HFFc6 (cell line): ENCODE measurements at regions not wholly inside any gene's neighbourhood (a gene's known extent, or its start where the extent isn't known, plus 50 kb on each side); places are given as distances from the start of the nearest gene placed in this dataset.

Experiments used
- DNase-seq: peaks from one replicate; pipeline ENCODE4 v3.0.0-alpha.2; 2018
- H3K27ac Mint-ChIP-seq: 2 replicates; pipeline ENCODE4 v1.8.0; 2020; ENCODE audit warnings: mild to moderate bottlenecking, mixed read lengths
- H3K27me3 Mint-ChIP-seq: 2 replicates; pipeline ENCODE4 v1.8.0; 2021; ENCODE audit warnings: mild to moderate bottlenecking, moderate library complexity, mixed read lengths; ENCODE audit not compliant: insufficient read depth
- H3K36me3 Mint-ChIP-seq: 2 replicates; pipeline ENCODE4 v1.8.0; 2021; ENCODE audit warnings: low read depth, mixed read lengths
- H3K4me1 Mint-ChIP-seq: 2 replicates; pipeline ENCODE4 v1.8.0; 2020; ENCODE audit warnings: low read depth, mixed read lengths
- H3K4me3 Mint-ChIP-seq: 2 replicates; pipeline ENCODE4 v1.8.0; 2020; ENCODE audit warnings: mild to moderate bottlenecking, moderate library complexity, mixed read lengths
- H3K9me3 Mint-ChIP-seq: 2 replicates; pipeline ENCODE4 v1.8.0; 2020; ENCODE audit warnings: mild to moderate bottlenecking, mixed read lengths
- CTCF ChIP-seq: fragments of 200-600 bp; sonication (generic); IDR thresholded peaks from 2 replicates; pipeline ENCODE4 v1.5.0; 2021; ENCODE audit warnings: antibody characterized with exemption, mild to moderate bottlenecking

GRCh38 chr4:10872833-10873517 is 188.4 kb upstream of the CLNK start:
- Mint-ChIP-seq H3K9me3 (peaks cover 24% of the 10 kb centered on the region), H3K27me3 (no peaks in the 10 kb centered on the region), H3K27ac (no peak overlapping the region), H3K4me1 (no peaks in the 10 kb centered on the region), H3K36me3 (no peaks in the 10 kb centered on the region), H3K4me3 (no peak overlapping the region)
- DNase-seq = no peak
- TF ChIP-seq CTCF = no peak

- H3K9me3 Mint-ChIP-seq = peaks cover 22% of the 10 kb centered on the region
- no peak overlapping the region for H3K27ac Mint-ChIP-seq
- TF ChIP-seq CTCF = no peak
- no peaks in the 10 kb centered on the region for H3K4me1 Mint-ChIP-seq
- H3K27me3 Mint-ChIP-seq = peaks cover 2% of the 10 kb centered on the region
- no peaks in the 10 kb centered on the region for H3K36me3 Mint-ChIP-seq
- DNase-seq = no peak
- no peak overlapping the region for H3K4me3 Mint-ChIP-seq
Measured at GRCh38 chr4:10866666-10867065, 182.1 kb upstream of the CLNK start.

GRCh38 chr4:10861036-10861435 is 176.5 kb upstream of the CLNK start:
- no peak for DNase-seq
- H3K9me3 Mint-ChIP-seq = peaks cover 10% of the 10 kb centered on the region
- no peaks in the 10 kb centered on the region for H3K4me1 Mint-ChIP-seq
- TF ChIP-seq CTCF = no peak
- H3K36me3 Mint-ChIP-seq = no peaks in the 10 kb centered on the region
- no peak overlapping the region for H3K27ac Mint-ChIP-seq
- no peaks in the 10 kb centered on the region; the same call in 1 of the 2 replicates for H3K27me3 Mint-ChIP-seq
- H3K4me3 Mint-ChIP-seq = no peak overlapping the region

GRCh38 chr4:10856271-10856782 is 171.8 kb upstream of the CLNK start:
- no peak overlapping the region for H3K4me3 Mint-ChIP-seq
- H3K4me1 Mint-ChIP-seq = no peaks in the 10 kb centered on the region
- H3K9me3 Mint-ChIP-seq = peaks cover 16% of the 10 kb centered on the region
- no peak overlapping the region for H3K27ac Mint-ChIP-seq
- no peaks in the 10 kb centered on the region; the same call in 1 of the 2 replicates for H3K27me3 Mint-ChIP-seq
- no peak for DNase-seq
- no peak for TF ChIP-seq CTCF
- no peaks in the 10 kb centered on the region for H3K36me3 Mint-ChIP-seq

- peaks cover 2% of the 10 kb centered on the region for H3K27me3 Mint-ChIP-seq
- H3K9me3 Mint-ChIP-seq = peaks cover 28% of the 10 kb centered on the region
- DNase-seq = no peak
- H3K36me3 Mint-ChIP-seq = no peaks in the 10 kb centered on the region
- no peaks in the 10 kb centered on the region for H3K4me1 Mint-ChIP-seq
- no peak for TF ChIP-seq CTCF
- H3K27ac Mint-ChIP-seq = no peak overlapping the region
- H3K4me3 Mint-ChIP-seq = no peak overlapping the region
Measured at GRCh38 chr4:10853196-10853595, 168.6 kb upstream of the CLNK start.
